T-helper 17 cell (primary cell): ENCODE measurements at regions not wholly inside any gene's neighbourhood (a gene's known extent, or its start where the extent isn't known, plus 50 kb on each side); places are given as distances from the start of the nearest gene placed in this dataset.
"Not testable (repeated sequence)": the region's sequence is repeated elsewhere in the genome, so short reads cannot be mapped to it uniquely, and the experiment has no call there.

Experiments
- ATAC-seq: fragments of 150-1000 bp; cut with Tn5 transposase; 2 replicates; pipeline ENCODE4 v1.10.0; 2021; ENCODE audit warnings: mild to moderate bottlenecking, moderate library complexity
- DNase-seq, 3 donors: peaks; one replicate each; pipeline versions ENCODE4 v3.0.0 to v3.0.0-alpha.2; 2020 to 2021
- H3K9me3 ChIP-seq: one replicate; pipeline ENCODE4 v1.7.0; 2013; ENCODE audit warnings: low read length, mild to moderate bottlenecking; ENCODE audit not compliant: control insufficient read depth, poor library complexity, severe bottlenecking
- H3K27ac Mint-ChIP-seq: one replicate; pipeline ENCODE4 v1.8.0; 2022; ENCODE audit warnings: mild to moderate bottlenecking, moderate library complexity, mixed read lengths
- H3K27me3 Mint-ChIP-seq: one replicate; pipeline ENCODE4 v1.8.0; 2022; ENCODE audit warnings: mixed read lengths
- H3K36me3 Mint-ChIP-seq: one replicate; pipeline ENCODE4 v1.8.0; 2022; ENCODE audit warnings: low read depth, mixed read lengths
- H3K4me1 Mint-ChIP-seq: one replicate; pipeline ENCODE4 v1.8.0; 2022; ENCODE audit warnings: mild to moderate bottlenecking, mixed read lengths
- H3K4me3 Mint-ChIP-seq: one replicate; pipeline ENCODE4 v1.8.0; 2022; ENCODE audit warnings: mild to moderate bottlenecking, moderate library complexity, mixed read lengths

- not testable (repeated sequence) for H3K9me3 ChIP-seq, H3K27me3 Mint-ChIP-seq, H3K4me3 Mint-ChIP-seq, H3K27ac Mint-ChIP-seq, DNase-seq, H3K36me3 Mint-ChIP-seq, ATAC-seq, H3K4me1 Mint-ChIP-seq
Observed at GRCh38 chr16:16448423-16448822, 69.5 kb downstream of the NPIPA7 start.

DNA sequence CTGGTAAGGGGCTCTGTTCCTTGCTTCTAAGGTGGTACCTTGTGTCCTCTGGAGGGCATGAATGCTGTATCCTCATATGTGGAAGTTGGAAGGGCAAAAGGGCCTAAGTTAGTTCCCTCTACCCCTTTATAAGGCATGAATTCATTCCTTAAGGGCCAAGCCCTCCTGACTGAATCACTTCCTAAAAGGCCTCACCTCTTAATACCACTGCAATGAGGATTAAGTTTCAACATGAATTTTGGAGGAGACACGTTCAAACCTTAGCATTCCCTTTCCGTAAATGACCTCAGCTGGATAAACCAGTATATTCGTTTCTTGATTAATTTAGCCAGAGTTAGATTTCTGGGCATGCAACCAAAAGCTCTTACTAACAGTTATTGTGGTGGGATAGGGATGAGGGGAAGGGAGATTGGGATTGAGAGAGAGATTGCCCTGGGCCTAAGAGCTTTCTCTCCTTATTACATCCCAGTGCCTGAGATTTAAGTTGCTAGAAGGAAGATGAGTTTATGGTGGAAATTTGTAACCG lies 70.8 kb downstream of the NPIPA7 start:
- not testable (repeated sequence) for H3K36me3 Mint-ChIP-seq, ATAC-seq, H3K4me1 Mint-ChIP-seq, H3K27me3 Mint-ChIP-seq, H3K9me3 ChIP-seq, DNase-seq, H3K27ac Mint-ChIP-seq, H3K4me3 Mint-ChIP-seq

- H3K4me1 Mint-ChIP-seq, H3K9me3 ChIP-seq, H3K27me3 Mint-ChIP-seq, ATAC-seq, DNase-seq, H3K27ac Mint-ChIP-seq, H3K36me3 Mint-ChIP-seq, H3K4me3 Mint-ChIP-seq: not testable (repeated sequence)
Observed at GRCh38 chr16:16451721-16452410, 72.9 kb downstream of the NPIPA7 start.

DNA sequence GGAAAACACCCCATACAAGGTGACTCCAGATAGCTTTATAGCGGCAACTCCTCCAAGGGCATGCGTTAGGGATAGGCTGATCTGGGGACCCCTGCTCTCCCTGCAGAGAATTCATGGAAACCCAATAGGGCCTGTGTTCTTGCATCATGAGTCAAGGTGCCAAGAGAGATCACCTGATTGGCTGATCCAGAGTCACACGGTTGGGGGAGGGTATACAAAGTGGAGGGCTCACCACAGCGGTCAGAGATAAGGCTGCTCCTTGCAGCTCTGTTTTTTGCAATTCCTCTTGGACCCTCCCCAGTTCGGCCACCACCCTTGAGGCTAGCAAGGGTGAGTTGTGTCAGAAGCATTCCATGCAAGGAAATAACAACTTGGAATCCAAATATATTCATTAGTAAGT lies 79.6 kb downstream of the NPIPA7 start:
- not testable (repeated sequence) for H3K36me3 Mint-ChIP-seq, H3K4me1 Mint-ChIP-seq, ATAC-seq, H3K9me3 ChIP-seq, H3K4me3 Mint-ChIP-seq, H3K27me3 Mint-ChIP-seq, H3K27ac Mint-ChIP-seq, DNase-seq

GRCh38 chr16:16463792-16464191 lies 84.9 kb downstream of the NPIPA7 start:
- DNase-seq, H3K36me3 Mint-ChIP-seq, ATAC-seq: not testable (repeated sequence)

DNA sequence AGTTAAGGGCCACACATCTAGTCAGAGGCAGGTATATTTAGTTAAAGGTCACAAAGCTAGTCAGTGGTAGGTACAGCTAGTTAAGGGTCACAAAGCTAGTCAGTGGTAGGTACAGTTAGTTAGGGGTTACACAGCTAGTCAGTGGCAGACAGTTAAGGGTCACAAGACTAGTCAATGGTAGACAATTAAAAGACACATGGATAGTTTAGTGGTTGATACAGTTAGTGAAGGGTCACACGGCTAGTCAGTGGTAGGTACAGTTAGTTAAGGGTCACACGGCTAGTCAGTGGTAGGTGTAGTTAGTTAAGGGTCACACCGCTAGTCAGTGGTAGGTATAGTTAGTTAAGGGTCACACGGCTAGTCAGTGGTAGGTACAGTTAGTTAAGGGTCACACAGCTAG lies 110.0 kb downstream of the NPIPA7 start:
- H3K36me3 Mint-ChIP-seq, H3K27ac Mint-ChIP-seq, H3K9me3 ChIP-seq, ATAC-seq, DNase-seq, H3K4me3 Mint-ChIP-seq, H3K27me3 Mint-ChIP-seq, H3K4me1 Mint-ChIP-seq: not testable (repeated sequence)

More at GRCh38 chr16:16463792-16464191, 84.9 kb downstream of the NPIPA7 start:
- not testable (repeated sequence) for H3K27ac Mint-ChIP-seq, H3K4me3 Mint-ChIP-seq, H3K9me3 ChIP-seq, H3K27me3 Mint-ChIP-seq, H3K4me1 Mint-ChIP-seq

DNA sequence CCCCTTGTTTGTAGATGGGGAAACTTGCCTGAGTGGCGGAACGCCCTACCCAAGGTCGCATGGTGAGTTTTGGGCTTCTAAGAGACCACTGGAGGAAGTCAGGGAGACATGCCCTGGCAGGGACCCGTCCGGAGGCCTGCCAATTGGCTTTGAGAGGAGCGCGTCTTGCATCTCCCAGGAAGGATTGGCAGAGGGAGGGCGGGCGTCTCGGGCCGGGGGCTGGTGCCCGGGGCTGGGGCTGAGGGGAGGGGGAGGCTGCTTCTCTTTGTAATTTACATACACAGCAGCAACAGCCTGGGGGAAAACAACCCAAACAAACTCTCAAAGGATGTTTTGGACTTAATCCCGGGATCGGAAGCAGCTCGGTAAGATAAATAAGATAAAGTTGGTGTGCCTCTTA lies 110.5 kb downstream of the NPIPA7 start:
- not testable (repeated sequence) for H3K36me3 Mint-ChIP-seq, DNase-seq, H3K4me3 Mint-ChIP-seq

DNA sequence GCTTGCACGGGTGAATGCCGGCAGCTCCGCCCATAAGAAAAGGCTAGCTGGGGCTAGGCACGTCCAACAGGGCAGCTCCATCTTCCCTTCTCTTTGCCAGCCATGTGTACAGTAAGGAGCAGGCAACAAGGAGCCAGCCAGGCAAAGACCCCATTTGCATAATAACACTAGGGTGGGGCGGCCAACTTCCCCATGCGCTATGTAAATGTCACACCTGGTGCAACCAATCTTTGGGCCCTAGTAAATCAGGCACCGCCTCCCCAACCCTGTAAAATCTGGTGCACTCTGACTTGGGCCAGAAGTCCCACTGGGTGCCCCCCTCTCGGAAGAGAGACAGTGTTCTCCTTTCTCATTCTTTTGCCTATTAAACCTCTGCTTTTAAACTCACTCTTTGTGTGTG lies 115.2 kb downstream of the NPIPA7 start:
- ATAC-seq, H3K27me3 Mint-ChIP-seq, H3K36me3 Mint-ChIP-seq: not testable (repeated sequence)

More for the DNA sequence above, 110.5 kb downstream of the NPIPA7 start:
- not testable (repeated sequence) for H3K27me3 Mint-ChIP-seq, H3K9me3 ChIP-seq, H3K27ac Mint-ChIP-seq, H3K4me1 Mint-ChIP-seq, ATAC-seq

DNA sequence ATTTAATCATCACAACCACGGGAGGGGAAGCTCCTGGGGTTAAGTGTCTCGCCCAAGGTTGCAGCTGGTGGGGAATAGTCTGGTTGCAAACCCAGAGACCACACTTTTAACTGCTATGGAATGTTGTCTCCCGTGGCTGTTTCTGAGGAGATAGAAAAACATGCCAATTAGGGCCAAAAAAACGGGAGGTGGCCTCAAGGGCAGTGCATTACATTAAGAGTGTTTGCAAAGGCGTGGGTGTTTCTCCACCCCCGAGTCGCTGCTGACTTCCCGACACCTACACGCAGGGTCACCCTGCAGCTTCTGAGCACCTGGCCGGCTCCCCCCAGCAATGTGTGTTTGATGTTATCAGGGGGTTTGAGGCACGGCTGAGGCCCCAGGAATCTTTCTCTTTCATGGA lies 116.1 kb downstream of the NPIPA7 start:
- not testable (repeated sequence) for H3K36me3 Mint-ChIP-seq

More for the DNA sequence above, 115.2 kb downstream of the NPIPA7 start:
- not testable (repeated sequence) for H3K4me3 Mint-ChIP-seq, DNase-seq, H3K27ac Mint-ChIP-seq, H3K9me3 ChIP-seq, H3K4me1 Mint-ChIP-seq

GRCh38 chr16:16499875-16500274 lies 120.9 kb downstream of the NPIPA7 start:
- not testable (repeated sequence) for H3K9me3 ChIP-seq, H3K27ac Mint-ChIP-seq, H3K4me3 Mint-ChIP-seq, ATAC-seq, H3K4me1 Mint-ChIP-seq, H3K27me3 Mint-ChIP-seq, H3K36me3 Mint-ChIP-seq, DNase-seq

More for the DNA sequence above, 116.1 kb downstream of the NPIPA7 start:
- not testable (repeated sequence) for H3K27ac Mint-ChIP-seq, ATAC-seq, H3K4me1 Mint-ChIP-seq, H3K4me3 Mint-ChIP-seq, DNase-seq, H3K9me3 ChIP-seq, H3K27me3 Mint-ChIP-seq

- H3K27me3 Mint-ChIP-seq, H3K9me3 ChIP-seq, H3K36me3 Mint-ChIP-seq, DNase-seq, ATAC-seq, H3K27ac Mint-ChIP-seq, H3K4me3 Mint-ChIP-seq, H3K4me1 Mint-ChIP-seq: not testable (repeated sequence)
Observed at GRCh38 chr16:16507041-16507440, 128.1 kb downstream of the NPIPA7 start.

- not testable (repeated sequence) for H3K4me3 Mint-ChIP-seq, H3K9me3 ChIP-seq, H3K27me3 Mint-ChIP-seq, DNase-seq, H3K36me3 Mint-ChIP-seq, H3K27ac Mint-ChIP-seq, H3K4me1 Mint-ChIP-seq, ATAC-seq
Observed at GRCh38 chr16:16508344-16508743, 129.4 kb downstream of the NPIPA7 start.

DNA sequence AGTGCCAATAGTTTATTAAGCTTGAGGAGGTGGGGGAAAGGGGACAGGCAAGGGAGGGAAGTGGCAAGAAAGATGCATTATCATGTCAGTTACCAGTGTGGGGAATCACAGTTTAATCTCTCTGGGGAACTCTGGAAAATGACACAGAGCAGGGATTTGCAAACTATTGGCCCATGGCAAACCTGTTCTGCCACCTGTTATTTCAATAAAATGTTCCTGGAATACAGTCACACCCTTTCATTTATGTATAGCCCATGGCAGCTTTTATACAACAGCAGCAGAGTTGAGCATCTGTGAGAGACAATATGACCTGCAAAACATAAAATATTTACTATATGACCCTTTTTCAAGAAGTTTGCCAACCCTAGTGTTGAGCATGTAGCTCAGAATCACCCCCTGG lies 140.5 kb downstream of the NPIPA7 start:
- not testable (repeated sequence) for H3K27me3 Mint-ChIP-seq, H3K4me3 Mint-ChIP-seq, H3K9me3 ChIP-seq, ATAC-seq, DNase-seq, H3K27ac Mint-ChIP-seq, H3K36me3 Mint-ChIP-seq, H3K4me1 Mint-ChIP-seq
